Frontal cortex (tissue), 3 donors: ENCODE measurements at regions not wholly inside any gene's neighbourhood (a gene's known extent, or its start where the extent isn't known, plus 50 kb on each side); places are given as distances from the start of the nearest gene placed in this dataset.
"Not testable (repeated sequence)": the region's sequence is repeated elsewhere in the genome, so short reads cannot be mapped to it uniquely, and the experiment has no call there.

Source experiments
- DNase-seq, 2 donors: peaks; one replicate each; pipeline ENCODE4 v3.0.0; 2012; ENCODE audit warnings: low spot score in 2 of 2
- FAIRE-seq: peaks from 2 replicates; lab custom pipeline; 2012; peaks lifted over from hg19 to GRCh38; lab: Jason Lieb, UNC
- donor health status: control.
- donor health status: control.
- donor health status: control.

DNA sequence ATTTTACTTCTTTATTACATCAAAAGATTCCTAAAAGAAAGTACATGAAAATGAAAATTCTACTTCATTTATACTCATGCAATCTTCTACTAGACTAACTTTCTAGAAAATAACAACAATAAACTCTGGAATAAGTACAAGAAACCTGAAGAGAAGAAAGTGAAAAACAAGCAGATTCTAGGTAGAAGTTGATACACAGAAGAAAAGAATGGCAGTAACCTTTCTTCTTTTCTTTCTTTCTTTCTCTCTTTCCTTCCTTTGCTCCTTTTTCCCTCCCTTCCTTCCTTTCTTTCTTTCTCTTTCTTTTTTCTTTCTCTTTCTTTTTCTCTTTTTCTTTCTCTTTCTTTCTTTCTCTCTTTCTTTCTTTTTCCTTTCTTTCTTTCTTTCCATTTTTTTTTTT is 541.7 kb upstream of the ANKRD30A start:
- FAIRE-seq (no peak), DNase-seq (no peak)

DNA sequence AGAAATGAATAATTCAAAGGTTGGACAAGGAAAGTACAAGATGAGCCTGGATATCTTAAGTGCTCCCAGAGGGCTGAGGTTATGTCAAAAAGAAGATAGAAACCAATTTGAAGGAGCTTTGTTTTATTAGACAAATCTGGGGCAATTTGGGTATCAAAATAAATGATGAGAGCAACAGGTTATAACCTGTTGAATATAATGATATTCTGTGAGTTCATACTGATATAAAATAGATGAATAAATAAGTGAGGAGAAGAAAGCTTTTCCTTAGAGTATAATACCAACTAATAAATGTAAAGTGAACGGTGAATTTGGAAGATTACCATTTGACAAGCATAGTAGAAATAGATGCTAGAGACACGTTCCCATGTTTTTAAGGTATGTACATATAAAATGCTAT is 544.2 kb upstream of the ANKRD30A start:
- no peak for FAIRE-seq
- no peak for DNase-seq

DNA sequence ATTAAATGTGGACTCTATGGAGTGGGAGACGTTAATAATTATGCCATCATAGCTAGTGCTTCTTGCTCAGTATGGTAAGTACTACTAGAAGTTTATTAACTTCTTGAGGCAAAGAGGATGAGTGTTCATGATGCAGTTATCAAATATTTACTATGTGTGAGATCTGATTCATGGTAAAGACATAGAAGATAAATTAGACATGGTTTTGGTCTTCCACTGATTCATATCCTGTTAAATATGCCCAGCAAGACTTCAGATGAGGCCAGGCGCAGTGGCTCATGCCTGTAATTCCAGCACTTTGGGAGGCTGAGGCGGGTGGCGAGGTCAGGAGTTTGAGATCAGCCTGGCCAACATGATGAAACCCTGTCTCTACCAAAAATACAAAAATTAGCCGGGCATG is 547.1 kb upstream of the ANKRD30A start:
- FAIRE-seq (no peak), DNase-seq (no peak)

DNA sequence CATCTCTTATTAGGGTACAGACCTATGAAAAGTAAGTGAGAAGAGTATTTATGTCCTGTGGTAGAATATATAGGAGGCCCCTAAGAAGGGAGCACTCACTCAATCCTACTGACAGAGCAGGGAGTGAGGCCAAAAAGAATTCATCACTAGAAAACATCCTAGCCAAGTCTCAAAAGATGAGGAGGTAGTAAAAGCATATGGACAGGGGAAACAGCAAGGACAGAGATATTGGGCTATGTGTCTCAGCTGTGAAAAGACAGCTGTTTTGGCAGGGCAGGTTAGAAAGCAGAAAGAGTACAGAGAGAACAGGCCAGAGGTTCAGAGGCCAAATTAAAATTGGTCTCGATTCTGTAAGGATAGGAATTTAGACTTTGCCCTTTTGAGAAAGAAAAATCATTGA is 548.3 kb upstream of the ANKRD30A start:
- no peak for FAIRE-seq
- no peak for DNase-seq

DNA sequence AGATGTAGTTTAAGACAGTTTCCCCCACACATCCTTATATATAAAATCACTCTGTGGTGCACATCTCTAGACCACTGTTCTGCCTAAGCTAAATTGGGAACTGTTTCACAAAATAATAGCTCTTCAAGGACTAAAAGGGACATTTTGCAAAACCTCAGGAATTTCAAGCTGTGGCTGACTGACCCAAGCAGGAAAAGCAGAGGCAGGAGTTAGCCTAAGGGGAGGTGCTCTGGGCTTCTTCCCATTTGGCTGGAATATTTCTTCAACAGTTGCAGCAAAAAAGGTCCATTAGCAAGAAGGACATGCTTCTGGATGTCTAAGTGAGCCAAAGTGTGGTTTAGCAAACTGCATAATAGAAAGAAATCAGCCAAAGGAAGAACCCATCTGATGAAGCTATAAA is 551.2 kb upstream of the ANKRD30A start:
- no peak for DNase-seq
- FAIRE-seq, result no peak

DNA sequence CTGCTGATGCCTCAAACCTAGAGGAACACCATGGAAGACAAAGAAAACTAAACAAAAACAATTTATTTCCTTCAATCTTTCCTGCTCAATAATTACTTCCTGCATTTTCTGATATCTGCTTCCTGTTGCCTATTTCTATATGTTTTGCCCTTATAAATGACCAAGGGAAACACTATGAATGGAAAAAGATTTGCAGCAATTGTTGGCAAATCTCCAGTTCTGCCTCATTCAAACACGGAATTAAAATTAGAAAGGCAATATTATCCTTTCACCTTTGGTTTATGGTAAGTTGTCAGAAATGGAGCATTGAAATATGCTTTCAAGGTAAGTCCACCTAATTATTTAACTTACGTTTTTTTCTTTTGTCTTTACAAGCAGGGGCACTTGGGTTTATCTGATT is 552.2 kb upstream of the ANKRD30A start:
- DNase-seq (no peak), FAIRE-seq (no peak)

- DNase-seq, result no peak
- no peak for FAIRE-seq
Measured at GRCh38 chr10:36564433-36564832, 561.0 kb upstream of the ANKRD30A start.

- FAIRE-seq, result no peak
Measured at GRCh38 chr10:36559412-36560400, 565.7 kb upstream of the ANKRD30A start.

DNA sequence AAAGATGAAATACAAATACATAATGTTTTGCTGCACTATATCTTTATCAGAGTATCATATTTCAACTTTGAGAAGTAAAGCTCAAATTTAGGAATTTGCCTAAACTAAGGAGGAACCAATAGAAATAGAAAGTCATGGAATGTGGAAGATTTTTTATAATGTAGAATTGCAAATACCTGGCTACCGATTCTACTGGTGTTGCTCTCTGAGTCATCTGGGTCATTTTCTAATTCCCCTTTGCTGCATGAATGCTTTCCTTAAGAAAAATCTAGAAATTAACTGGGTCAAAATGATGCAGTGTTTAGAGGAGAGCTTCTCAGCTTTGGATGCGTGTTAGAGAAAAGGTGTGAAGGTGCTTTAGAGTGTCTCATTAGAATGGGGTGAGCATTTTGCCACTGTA is 568.9 kb upstream of the ANKRD30A start:
- FAIRE-seq (no peak), DNase-seq (no peak)

More at GRCh38 chr10:36559412-36560400, 565.7 kb upstream of the ANKRD30A start:
- no peak for DNase-seq

GRCh38 chr10:36555036-36555435 is 570.4 kb upstream of the ANKRD30A start:
- DNase-seq (peak; percentile 6 to 14), FAIRE-seq (peak; percentile 21)

GRCh38 chr10:36547965-36548364 is 577.4 kb upstream of the ANKRD30A start:
- DNase-seq (no peak), FAIRE-seq (no peak)

GRCh38 chr10:36542493-36542892 is 582.9 kb upstream of the ANKRD30A start:
- FAIRE-seq (no peak), DNase-seq (no peak)

DNA sequence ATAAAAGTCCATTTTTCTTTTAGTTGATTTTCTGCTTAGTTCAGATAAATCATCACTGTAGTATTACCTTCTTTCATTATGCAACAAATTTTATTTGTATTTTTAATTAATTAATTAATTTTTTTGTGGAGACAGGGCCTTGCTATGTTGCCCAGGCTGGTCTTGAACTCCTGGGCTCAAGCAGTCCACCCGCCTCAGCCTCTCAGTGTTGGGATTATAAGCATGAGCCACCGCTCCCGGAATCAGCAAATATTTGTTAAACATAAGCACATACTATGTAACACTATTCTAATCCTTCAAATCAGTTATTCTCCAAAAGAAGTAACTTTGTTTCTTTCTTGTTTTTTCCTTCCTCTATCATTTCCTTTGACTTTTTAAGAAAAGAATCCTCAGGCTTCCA is 584.8 kb upstream of the ANKRD30A start:
- DNase-seq (no peak), FAIRE-seq (no peak)

DNA sequence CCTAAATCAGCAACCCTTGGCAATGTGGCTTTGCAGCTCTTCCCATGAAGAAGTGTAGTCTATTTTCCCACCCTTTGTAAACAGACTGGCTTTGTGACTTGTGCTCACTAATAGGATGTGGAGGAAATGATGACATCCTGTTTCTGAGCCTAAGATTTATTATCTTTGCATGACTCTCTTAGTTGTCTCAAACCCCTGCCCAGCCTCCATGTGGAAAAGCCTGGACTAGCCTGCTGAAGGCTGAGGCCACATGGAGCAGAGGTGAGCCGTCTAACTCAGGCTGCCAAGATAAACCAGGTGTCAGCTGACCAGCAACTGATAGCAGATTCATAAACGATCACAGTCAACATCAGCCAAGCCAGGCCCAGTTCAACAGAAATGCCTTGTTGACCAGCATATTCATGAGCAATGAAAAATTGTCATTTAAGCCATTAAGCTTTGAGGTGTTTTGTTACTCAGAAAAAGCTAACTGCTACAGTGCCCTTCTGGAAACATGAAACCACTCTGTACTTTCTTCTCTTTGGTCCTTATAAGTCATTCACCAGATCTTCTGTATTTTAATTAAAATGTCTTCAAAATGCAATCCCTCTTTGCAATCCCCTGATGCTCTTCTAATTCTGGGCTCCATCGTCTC is 586.3 kb upstream of the ANKRD30A start:
- DNase-seq (no peak), FAIRE-seq (no peak)

GRCh38 chr10:36534471-36535002 is 590.9 kb upstream of the ANKRD30A start:
- FAIRE-seq, result no peak

DNA sequence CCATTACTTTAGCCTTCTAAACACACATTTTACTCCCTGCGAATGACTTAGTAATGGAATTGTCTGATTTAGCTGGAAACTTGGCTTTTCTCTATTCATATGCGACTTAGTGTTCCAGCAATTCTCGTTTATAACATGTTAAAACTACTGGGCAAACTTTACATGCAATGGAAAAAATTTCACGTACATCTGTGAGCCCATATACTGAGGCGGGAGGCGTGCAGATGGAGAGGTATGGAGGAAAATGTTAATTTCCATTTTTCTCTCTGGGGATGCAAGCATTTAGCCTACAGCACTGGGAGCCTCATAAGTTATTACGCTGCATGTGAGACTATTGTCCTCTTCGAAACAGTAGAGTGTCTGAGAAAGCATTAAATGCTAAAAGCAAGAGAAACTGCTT is 591.5 kb upstream of the ANKRD30A start:
- DNase-seq (no peak), FAIRE-seq (no peak)

More at GRCh38 chr10:36534471-36535002, 590.9 kb upstream of the ANKRD30A start:
- no peak for DNase-seq

DNA sequence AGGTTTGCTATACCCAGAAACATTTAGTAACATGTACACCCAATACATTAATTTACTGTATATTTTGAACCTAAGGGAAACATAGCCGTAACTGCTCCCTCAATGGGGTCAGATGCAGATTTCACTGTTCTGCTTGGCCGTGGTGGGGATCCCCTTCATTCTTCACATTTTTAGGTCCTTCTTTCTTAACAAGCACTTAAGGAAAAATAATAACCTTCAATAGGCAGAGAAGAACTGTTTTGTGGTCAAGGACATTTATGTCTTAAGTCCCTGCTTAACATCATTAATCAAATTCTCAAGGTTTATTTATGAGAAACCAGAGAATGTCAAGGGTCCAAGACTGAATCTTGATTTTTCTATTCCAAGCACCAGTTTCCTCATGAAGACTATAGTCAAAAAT is 592.1 kb upstream of the ANKRD30A start:
- FAIRE-seq, result no peak
- DNase-seq, result no peak

DNA sequence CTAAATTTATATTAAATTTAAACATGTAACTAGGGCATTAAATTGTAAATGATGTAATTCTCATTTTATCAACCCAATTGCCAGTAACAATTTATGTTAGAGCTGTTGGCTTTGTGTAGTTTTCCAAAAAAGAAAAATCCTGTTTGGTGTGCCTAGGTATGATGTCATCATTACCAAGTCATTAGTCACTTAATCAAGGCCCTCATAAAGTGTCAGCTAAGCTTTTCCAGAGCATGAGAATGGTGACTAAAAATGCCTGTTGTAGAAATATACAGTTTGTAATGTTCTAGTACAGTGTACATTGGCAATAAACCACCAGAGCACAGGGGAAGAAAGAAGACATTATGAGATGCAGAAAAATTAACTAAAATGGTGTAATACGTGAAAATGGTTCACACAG is 593.8 kb upstream of the ANKRD30A start:
- no peak for DNase-seq
- no peak for FAIRE-seq

- no peak for DNase-seq
- no peak for FAIRE-seq
Measured at GRCh38 chr10:36526033-36526432, 599.4 kb upstream of the ANKRD30A start.

- not testable (repeated sequence) for FAIRE-seq, DNase-seq
Measured at GRCh38 chr10:36524126-36524525, 601.3 kb upstream of the ANKRD30A start.

GRCh38 chr10:36519909-36520308 is 605.5 kb upstream of the ANKRD30A start:
- DNase-seq, result no peak
- no peak for FAIRE-seq
